ENCODE measurements at regions not wholly inside any gene's neighbourhood (a gene's known extent, or its start where the extent isn't known, plus 50 kb on each side); places are given as distances from the start of the nearest gene placed in this dataset.

GRCh38 chr2:138298120-138298814, 203.3 kb upstream of the SPOPL start:
- H3K9me3 ChIP-seq: no peaks in the 10 kb centered on the region
- no peak overlapping the region for H3K27ac ChIP-seq
- H3K27me3 ChIP-seq (replicated peaks; ENCODE audit: insufficient read depth): no peaks in the 10 kb centered on the region
- no peaks in the 10 kb centered on the region for H3K36me3 ChIP-seq
- H3K4me1 ChIP-seq (ENCODE audit: control insufficient read depth in 1 of 2, low read depth in 2 of 2): peaks cover 0 to 10% of the 10 kb centered on the region in 2 donors
- ATAC-seq (ENCODE audit: insufficient number of reproducible peaks, low FRiP score, low read depth) (no peak), DNase-seq (ENCODE audit: low spot score) (no peak)
- TF ChIP-seq CTCF (IDR thresholded peaks at IDR 0.05): no peak
- H3K4me3 ChIP-seq: no peak overlapping the region

- no peak for TF ChIP-seq CTCF (IDR thresholded peaks at IDR 0.05)
- Histone ChIP-seq H3K9me3 (no peaks in the 10 kb centered on the region), H3K36me3 (no peaks in the 10 kb centered on the region), H3K4me3 (no peak overlapping the region), H3K27me3 (replicated peaks; ENCODE audit: insufficient read depth) (no peaks in the 10 kb centered on the region), H3K4me1 (ENCODE audit: control insufficient read depth in 1 of 2, low read depth in 2 of 2) (peaks cover 0 to 15% of the 10 kb centered on the region in 2 donors), H3K27ac (no peak overlapping the region)
- no peak for DNase-seq (ENCODE audit: low spot score)
- ATAC-seq (ENCODE audit: insufficient number of reproducible peaks, low FRiP score, low read depth): no peak
These were observed 202.7 kb upstream of the SPOPL start for GRCh38 chr2:138298900-138299299.

GRCh38 chr2:138306626-138307025, 194.9 kb upstream of the SPOPL start:
- DNase-seq (ENCODE audit: low spot score): no peak

GRCh38 chr2:138307099-138307498, 194.5 kb upstream of the SPOPL start:
- H3K27me3 ChIP-seq (replicated peaks; ENCODE audit: insufficient read depth): no peaks in the 10 kb centered on the region
- H3K4me1 ChIP-seq (ENCODE audit: control insufficient read depth in 1 of 2, low read depth in 2 of 2): peaks cover 0 to 12% of the 10 kb centered on the region in 2 donors
- H3K36me3 ChIP-seq: no peaks in the 10 kb centered on the region
- no peak for ATAC-seq (ENCODE audit: insufficient number of reproducible peaks, low FRiP score, low read depth)
- DNase-seq (ENCODE audit: low spot score): no peak
- H3K4me3 ChIP-seq: no peak overlapping the region
- no peaks in the 10 kb centered on the region for H3K9me3 ChIP-seq
- no peak overlapping the region for H3K27ac ChIP-seq
- TF ChIP-seq CTCF (IDR thresholded peaks at IDR 0.05): no peak

More at GRCh38 chr2:138306626-138307025, 194.9 kb upstream of the SPOPL start:
- no peak for ATAC-seq (ENCODE audit: insufficient number of reproducible peaks, low FRiP score, low read depth)
- TF ChIP-seq CTCF (IDR thresholded peaks at IDR 0.05): no peak
- no peaks in the 10 kb centered on the region for H3K9me3 ChIP-seq
- H3K4me1 ChIP-seq (ENCODE audit: control insufficient read depth in 1 of 2, low read depth in 2 of 2): peaks cover 0 to 15% of the 10 kb centered on the region in 2 donors
- H3K27me3 ChIP-seq (replicated peaks; ENCODE audit: insufficient read depth): no peaks in the 10 kb centered on the region
- no peak overlapping the region for H3K4me3 ChIP-seq
- H3K36me3 ChIP-seq: no peaks in the 10 kb centered on the region
- H3K27ac ChIP-seq: no peak overlapping the region

GRCh38 chr2:138309760-138310159, 191.8 kb upstream of the SPOPL start:
- no peaks in the 10 kb centered on the region for H3K36me3 ChIP-seq
- H3K27ac ChIP-seq: no peak overlapping the region
- DNase-seq (ENCODE audit: low spot score) (no peak), ATAC-seq (ENCODE audit: insufficient number of reproducible peaks, low FRiP score, low read depth) (no peak)
- no peak for TF ChIP-seq CTCF (IDR thresholded peaks at IDR 0.05)
- no peak overlapping the region for H3K4me3 ChIP-seq
- no peaks in the 10 kb centered on the region for H3K9me3 ChIP-seq
- H3K4me1 ChIP-seq (ENCODE audit: control insufficient read depth in 1 of 2, low read depth in 2 of 2): no peaks in the 10 kb centered on the region
- no peaks in the 10 kb centered on the region for H3K27me3 ChIP-seq (replicated peaks; ENCODE audit: insufficient read depth)
